ENCODE measurements at regions not wholly inside any gene's neighbourhood (a gene's known extent, or its start where the extent isn't known, plus 50 kb on each side); places are given as distances from the start of the nearest gene placed in this dataset.

DNA sequence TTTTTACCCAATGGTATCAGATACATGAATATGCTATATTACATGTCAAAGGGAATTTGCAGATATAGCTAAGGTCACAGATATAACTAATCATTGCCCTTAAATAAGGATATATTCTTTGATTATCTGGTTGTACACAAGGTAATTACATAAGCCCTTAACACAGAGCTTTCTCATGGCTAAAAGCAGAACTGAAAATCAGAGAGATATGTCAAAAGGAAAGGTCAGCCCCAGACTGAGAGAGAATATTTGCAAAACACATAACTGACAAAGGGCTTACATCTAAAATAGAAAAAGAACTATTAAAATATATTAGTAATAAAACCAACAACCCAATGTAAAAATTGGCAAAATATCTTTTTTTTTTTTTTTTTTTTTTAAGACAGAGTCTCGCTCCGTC is 1029.5 kb upstream of the LRRN3 start:
- TF ChIP-seq NR2F2 (IDR thresholded peaks at IDR 0.05) (no peak), YY1 (IDR thresholded peaks at IDR 0.05) (no peak), REST (IDR thresholded peaks at IDR 0.05) (no peak), TAF1 (conservative IDR thresholded peaks at IDR 0.05) (no peak), JUND (IDR thresholded peaks at IDR 0.05) (no peak), RAD21 (IDR thresholded peaks at IDR 0.05) (no peak), ZBTB33 (IDR thresholded peaks at IDR 0.05) (no peak), SP1 (IDR thresholded peaks at IDR 0.05) (no peak)
- TF ChIP-seq, protein P1, sequence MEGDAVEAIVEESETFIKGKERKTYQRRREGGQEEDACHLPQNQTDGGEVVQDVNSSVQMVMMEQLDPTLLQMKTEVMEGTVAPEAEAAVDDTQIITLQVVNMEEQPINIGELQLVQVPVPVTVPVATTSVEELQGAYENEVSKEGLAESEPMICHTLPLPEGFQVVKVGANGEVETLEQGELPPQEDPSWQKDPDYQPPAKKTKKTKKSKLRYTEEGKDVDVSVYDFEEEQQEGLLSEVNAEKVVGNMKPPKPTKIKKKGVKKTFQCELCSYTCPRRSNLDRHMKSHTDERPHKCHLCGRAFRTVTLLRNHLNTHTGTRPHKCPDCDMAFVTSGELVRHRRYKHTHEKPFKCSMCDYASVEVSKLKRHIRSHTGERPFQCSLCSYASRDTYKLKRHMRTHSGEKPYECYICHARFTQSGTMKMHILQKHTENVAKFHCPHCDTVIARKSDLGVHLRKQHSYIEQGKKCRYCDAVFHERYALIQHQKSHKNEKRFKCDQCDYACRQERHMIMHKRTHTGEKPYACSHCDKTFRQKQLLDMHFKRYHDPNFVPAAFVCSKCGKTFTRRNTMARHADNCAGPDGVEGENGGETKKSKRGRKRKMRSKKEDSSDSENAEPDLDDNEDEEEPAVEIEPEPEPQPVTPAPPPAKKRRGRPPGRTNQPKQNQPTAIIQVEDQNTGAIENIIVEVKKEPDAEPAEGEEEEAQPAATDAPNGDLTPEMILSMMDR (IDR thresholded peaks at IDR 0.05; ENCODE audit: low read depth, low read length, missing input control) = no peak
- TF ChIP-seq, protein P2, sequence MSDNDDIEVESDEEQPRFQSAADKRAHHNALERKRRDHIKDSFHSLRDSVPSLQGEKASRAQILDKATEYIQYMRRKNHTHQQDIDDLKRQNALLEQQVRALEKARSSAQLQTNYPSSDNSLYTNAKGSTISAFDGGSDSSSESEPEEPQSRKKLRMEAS (IDR thresholded peaks at IDR 0.05) = no peak

Data from liver (tissue), 3 donors.